ENCODE measurements at regions not wholly inside any gene's neighbourhood (a gene's known extent, or its start where the extent isn't known, plus 50 kb on each side); places are given as distances from the start of the nearest gene placed in this dataset.

DNA sequence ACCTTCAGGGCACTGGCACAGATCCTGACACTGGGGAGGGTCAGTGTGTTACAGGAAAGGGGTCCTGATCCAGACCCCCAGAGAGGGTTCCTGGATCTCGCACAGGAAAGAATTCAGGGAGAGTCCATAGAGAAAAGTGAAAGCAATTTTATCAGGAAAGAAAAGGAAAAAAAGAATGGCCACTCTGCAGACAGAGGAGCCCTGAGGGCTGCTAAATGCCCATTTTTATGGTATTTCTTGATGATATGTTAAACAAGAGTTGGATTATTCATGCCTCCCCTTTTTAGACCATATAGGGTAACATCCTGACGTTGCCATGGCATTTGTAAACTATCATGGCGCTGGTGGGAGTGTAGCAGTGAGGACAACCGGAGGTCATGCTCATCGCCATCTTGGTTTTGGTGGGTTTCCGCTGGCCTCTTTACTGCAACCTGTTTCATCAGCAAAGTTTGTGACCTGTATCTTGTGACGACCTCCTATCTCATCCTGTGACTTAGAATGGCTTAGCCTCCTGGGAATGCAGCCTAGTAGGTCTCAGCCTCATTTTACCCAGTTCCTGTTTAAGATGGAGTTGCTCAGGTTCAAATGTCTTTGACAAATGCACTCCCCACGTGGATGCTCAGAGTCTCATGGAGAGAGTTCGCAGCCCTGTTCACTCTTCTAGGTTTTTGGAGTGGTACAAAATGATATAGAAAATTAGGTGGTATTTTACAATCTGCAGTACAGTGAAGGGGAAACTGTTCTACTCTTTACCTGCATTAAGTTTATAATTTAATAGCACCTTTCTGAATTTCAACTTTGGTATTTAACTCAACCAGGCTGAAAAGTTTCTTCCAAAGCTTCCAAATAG lies 1363.7 kb upstream of the TMEM132C start:
- no peak overlapping the region for H3K27ac Mint-ChIP-seq (ENCODE audit: unreplicated experiment)
- CTCF ChIA-PET = no interaction called here
- H3K4me1 Mint-ChIP-seq (ENCODE audit: low read depth, unreplicated experiment) = no peaks in the 10 kb centered on the region
- H3K9me3 Mint-ChIP-seq (ENCODE audit: low read depth, unreplicated experiment) = peaks cover 12% of the 10 kb centered on the region
- H3K4me3 Mint-ChIP-seq (ENCODE audit: low read depth, unreplicated experiment) = no peak overlapping the region
- H3K27me3 Mint-ChIP-seq (ENCODE audit: unreplicated experiment) = no peaks in the 10 kb centered on the region
- H3K36me3 Mint-ChIP-seq (ENCODE audit: insufficient read depth, unreplicated experiment) = no peaks in the 10 kb centered on the region
- intact Hi-C loops (cut with micrococcal nuclease; ENCODE audit: unreplicated experiment) = no loop called here
- no TSS peak for BruUV-seq (replicated peaks)
- no peak for DNase-seq
- TF ChIP-seq, protein P1, sequence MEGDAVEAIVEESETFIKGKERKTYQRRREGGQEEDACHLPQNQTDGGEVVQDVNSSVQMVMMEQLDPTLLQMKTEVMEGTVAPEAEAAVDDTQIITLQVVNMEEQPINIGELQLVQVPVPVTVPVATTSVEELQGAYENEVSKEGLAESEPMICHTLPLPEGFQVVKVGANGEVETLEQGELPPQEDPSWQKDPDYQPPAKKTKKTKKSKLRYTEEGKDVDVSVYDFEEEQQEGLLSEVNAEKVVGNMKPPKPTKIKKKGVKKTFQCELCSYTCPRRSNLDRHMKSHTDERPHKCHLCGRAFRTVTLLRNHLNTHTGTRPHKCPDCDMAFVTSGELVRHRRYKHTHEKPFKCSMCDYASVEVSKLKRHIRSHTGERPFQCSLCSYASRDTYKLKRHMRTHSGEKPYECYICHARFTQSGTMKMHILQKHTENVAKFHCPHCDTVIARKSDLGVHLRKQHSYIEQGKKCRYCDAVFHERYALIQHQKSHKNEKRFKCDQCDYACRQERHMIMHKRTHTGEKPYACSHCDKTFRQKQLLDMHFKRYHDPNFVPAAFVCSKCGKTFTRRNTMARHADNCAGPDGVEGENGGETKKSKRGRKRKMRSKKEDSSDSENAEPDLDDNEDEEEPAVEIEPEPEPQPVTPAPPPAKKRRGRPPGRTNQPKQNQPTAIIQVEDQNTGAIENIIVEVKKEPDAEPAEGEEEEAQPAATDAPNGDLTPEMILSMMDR (IDR thresholded peaks at IDR 0.05; ENCODE audit: unreplicated experiment) = no peak

DNA sequence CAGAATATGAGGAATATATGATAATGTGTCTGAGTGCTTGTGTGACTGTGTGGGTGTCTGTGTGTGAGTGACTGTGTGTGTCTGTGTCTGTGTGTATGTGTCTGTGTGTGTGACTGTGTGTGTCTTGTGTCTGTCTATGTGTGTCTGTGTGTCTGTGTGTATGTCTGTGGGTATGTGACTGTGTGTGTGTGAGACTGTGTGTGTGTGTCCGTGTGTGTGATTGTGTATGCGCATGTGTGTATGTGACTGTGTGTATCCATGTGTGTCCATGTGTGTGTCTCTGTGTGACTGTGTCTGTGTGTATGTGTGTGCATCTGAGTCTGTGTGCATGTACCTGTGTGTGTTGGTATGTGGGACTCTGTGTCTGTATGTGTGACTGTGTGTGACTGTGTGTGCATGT lies 1361.2 kb upstream of the TMEM132C start:
- peaks cover 16% of the 10 kb centered on the region for H3K9me3 Mint-ChIP-seq (ENCODE audit: low read depth, unreplicated experiment)
- no peak overlapping the region for H3K27ac Mint-ChIP-seq (ENCODE audit: unreplicated experiment)
- no peaks in the 10 kb centered on the region for H3K27me3 Mint-ChIP-seq (ENCODE audit: unreplicated experiment)
- CTCF ChIA-PET = no interaction called here
- H3K4me1 Mint-ChIP-seq (ENCODE audit: low read depth, unreplicated experiment) = no peaks in the 10 kb centered on the region
- no peak overlapping the region for H3K4me3 Mint-ChIP-seq (ENCODE audit: low read depth, unreplicated experiment)
- H3K36me3 Mint-ChIP-seq (ENCODE audit: insufficient read depth, unreplicated experiment) = no peaks in the 10 kb centered on the region
- BruUV-seq (replicated peaks) = no TSS peak
- intact Hi-C loops (cut with micrococcal nuclease; ENCODE audit: unreplicated experiment) = no loop called here
- TF ChIP-seq, protein P1 (IDR thresholded peaks at IDR 0.05; ENCODE audit: unreplicated experiment) = no peak
- no peak for DNase-seq

DNA sequence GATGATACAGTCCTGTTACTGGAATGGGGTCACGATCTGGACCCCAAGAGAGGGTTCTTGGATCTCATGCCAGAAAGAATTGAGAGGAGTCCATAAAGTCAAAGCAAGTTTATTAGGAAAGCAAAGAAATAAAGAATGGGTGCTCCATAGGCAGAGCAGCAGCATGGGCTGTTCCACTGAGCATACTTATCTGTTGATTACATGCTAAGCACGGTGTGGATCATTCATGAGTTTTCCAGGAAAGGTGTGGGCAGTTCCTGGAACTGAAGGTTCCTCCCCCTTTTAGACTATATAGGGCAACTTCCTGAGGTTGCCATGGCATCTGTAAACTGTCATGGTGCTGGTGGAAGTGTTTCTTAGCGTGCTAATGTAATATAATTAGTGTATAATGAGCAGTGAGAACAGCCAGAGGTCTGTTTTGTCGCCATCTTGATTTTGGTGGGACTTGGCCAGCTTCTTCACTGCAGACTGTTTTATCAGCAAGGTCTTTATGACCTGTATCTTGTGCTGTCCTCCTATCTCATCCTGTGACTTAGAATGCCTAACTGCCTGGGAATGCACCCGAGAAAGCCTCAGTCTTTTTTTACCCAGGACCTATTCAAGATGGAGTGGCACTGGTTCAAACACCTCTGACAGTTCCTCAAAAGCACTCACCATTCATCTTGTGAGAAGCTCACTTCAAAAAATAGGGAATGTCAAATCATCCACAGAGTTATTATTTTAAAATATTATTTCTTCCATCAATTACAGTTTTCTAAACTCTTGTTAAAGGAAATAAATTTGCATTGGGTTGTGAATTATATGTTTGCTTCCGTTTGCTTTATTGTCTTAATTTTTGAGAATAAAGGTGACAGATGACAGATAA lies 1358.8 kb upstream of the TMEM132C start:
- H3K36me3 Mint-ChIP-seq (ENCODE audit: insufficient read depth, unreplicated experiment) = no peaks in the 10 kb centered on the region
- H3K4me3 Mint-ChIP-seq (ENCODE audit: low read depth, unreplicated experiment) = no peak overlapping the region
- H3K9me3 Mint-ChIP-seq (ENCODE audit: low read depth, unreplicated experiment) = peaks cover 13% of the 10 kb centered on the region
- CTCF ChIA-PET = no interaction called here
- H3K4me1 Mint-ChIP-seq (ENCODE audit: low read depth, unreplicated experiment) = no peaks in the 10 kb centered on the region
- no peak for DNase-seq
- BruUV-seq (replicated peaks) = no TSS peak
- H3K27me3 Mint-ChIP-seq (ENCODE audit: unreplicated experiment) = no peaks in the 10 kb centered on the region
- TF ChIP-seq, protein P1 (IDR thresholded peaks at IDR 0.05; ENCODE audit: unreplicated experiment) = no peak
- no peak overlapping the region for H3K27ac Mint-ChIP-seq (ENCODE audit: unreplicated experiment)
- intact Hi-C loops (cut with micrococcal nuclease; ENCODE audit: unreplicated experiment) = no loop called here

DNA sequence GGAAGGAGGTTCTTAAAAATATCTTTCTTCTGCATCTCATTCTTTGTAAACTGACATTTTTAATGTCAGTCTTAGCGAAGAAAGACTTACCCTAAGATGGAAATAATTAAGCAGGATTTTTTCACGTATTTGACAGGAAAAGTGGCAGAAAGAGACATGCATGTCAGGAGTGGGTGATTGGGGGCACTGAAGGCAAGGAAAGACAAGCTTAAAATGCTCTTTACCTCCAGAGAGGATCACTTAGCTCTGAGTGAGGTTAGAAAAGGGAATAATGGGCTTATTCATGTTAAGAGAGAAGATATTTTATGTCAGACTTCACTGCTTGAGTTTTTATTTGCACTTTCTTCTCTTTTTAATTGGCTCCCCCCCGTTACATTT lies 1358.2 kb upstream of the TMEM132C start:
- Mint-ChIP-seq H3K4me3 (ENCODE audit: low read depth, unreplicated experiment) (no peak overlapping the region), H3K27ac (ENCODE audit: unreplicated experiment) (no peak overlapping the region), H3K4me1 (ENCODE audit: low read depth, unreplicated experiment) (no peaks in the 10 kb centered on the region), H3K36me3 (ENCODE audit: insufficient read depth, unreplicated experiment) (no peaks in the 10 kb centered on the region), H3K9me3 (ENCODE audit: low read depth, unreplicated experiment) (peaks cover 11% of the 10 kb centered on the region), H3K27me3 (ENCODE audit: unreplicated experiment) (no peaks in the 10 kb centered on the region)
- no peak for DNase-seq
- intact Hi-C loops (cut with micrococcal nuclease; ENCODE audit: unreplicated experiment) = no loop called here
- TF ChIP-seq, protein P1 (IDR thresholded peaks at IDR 0.05; ENCODE audit: unreplicated experiment) = no peak
- CTCF ChIA-PET = no interaction called here
- BruUV-seq (replicated peaks) = no TSS peak
